HG03095 (cell line): ENCODE measurements at regions not wholly inside any gene's neighbourhood (a gene's known extent, or its start where the extent isn't known, plus 50 kb on each side); places are given as distances from the start of the nearest gene placed in this dataset.

Experiments
- ATAC-seq: cut with Tn5 transposase; IDR thresholded peaks from one replicate; pipeline ENCODE4 v1.9.1; 2021; ENCODE audit warnings: moderate library complexity; ENCODE audit not compliant: unreplicated experiment

DNA sequence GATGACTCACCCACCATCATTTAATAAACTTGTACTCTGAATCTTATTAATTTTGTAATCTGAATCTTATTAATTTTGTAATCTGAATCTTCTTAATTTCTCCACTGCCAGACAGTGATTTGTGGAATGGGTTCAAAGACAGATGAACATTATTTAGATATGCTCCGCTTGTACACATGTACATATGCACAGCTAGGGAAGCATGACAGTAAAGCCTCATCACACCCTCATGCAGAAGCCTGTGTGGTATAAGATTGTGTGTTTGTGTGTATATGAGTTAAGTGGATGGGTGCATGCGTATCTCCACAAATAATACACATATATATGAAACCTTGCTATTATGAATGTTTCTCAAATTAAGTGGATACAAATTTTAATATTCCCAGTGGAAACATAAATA lies 318.5 kb upstream of the SFRP2 start:
- ATAC-seq: no peak

DNA sequence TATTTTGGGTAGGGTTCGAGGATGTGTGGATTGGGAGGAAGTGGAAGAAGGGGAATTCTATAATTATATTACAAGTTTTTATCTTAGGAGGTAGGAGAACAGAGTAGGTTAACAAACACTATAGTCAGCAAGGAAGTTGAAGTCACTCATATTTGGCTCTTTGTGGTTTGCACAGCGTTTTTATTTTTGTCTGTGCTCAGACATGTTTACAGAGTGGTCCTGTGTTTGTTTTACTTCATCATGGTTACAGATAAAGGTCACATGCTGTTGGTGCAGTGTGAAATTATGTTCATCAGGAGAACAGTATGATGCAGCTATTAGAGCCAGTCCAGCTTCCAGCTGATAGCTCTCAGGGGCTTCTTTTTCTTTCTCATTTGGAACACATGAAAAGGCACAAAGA lies 299.9 kb upstream of the SFRP2 start:
- ATAC-seq: no peak

DNA sequence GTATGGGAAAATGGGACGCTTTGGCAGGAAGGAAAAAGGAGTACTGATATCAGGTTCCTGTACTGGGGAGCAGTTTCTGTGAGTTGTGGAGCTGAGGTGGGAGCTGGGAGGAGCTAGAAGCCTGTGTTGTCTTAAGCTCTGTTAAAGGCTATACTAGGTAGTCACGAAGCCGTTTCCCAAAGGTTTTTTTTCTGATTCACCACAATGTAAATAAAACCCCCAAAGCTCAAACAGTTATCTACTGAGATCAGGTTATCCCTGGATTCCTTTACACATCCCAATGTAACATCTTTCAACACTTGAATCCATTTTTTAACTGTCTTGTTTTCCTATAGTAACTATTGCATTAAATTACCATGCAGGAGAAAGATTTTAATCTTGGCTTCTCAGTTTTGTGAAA lies 297.4 kb upstream of the SFRP2 start:
- ATAC-seq: no peak

DNA sequence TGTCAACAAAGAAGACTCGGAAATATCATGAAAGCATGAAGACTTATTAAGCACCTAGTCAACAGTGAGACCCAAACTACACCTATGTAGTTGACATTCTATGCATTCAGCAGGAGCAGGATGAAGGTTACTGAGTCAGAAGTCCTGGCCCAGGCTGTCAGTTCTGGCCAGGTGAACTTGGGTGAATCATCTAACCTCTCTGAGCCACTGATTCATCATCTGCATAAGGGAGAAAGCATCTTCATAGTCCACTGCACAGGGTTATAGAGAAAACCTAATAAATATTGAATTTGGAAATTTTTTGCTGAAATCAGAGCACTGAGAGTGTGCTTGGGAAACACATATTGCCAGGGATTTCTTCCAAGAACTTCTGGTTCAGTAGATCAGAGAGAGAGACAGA lies 296.0 kb upstream of the SFRP2 start:
- no peak for ATAC-seq

DNA sequence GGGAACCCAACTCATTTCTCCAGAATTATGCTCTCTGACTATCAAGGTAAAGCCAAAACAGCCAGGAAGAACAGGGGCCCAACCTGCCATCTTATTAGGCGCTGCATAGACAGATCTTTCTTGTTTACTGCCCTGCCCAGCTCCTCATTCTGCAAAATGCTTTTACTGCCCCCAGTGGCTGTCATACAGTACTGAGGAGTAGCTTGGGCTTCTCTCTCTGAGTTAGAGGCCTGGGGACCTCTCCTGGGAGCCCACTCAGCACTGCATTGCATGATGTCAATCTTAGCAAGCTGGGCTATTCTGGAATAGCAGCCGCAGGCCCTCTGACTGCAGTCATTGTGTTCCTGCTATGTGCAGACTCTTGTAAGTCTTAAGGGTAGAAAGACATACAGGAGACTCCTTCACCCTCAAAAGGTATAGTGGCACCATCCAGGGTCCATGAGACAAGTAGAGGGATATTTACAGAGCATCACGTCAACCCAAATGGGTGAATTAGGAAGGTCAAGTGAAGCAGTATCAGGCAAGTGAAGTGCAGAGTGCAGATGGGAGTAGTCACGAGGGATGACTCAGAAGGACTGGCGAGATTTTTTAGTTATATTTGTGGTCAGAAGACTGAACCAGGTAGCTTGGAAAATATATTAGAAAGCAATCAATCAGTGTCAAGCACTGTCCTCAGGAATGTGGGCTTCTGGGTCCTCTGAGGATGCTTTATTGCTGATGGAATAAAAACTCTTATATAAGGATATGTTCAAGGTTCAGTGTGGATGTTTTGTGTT lies 294.1 kb upstream of the SFRP2 start:
- no peak for ATAC-seq

DNA sequence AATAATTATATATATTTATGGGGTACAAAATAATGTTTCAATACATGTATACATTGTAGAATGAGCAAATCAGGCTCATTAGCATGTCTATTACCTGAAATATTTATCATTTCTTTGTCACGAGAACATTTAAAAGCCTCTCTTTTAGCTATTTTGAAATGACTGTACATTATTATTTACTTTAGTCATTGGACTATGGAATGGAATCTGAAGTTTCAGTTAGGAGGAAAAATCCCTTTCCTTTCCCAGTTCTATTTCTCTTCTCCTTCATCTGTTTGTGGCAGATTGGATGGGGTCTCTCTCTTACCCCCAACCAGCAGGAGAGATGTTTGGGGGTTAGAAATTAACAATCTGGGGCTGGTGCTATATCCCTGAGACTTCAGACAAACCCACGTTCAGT lies 292.5 kb upstream of the SFRP2 start:
- ATAC-seq: no peak

DNA sequence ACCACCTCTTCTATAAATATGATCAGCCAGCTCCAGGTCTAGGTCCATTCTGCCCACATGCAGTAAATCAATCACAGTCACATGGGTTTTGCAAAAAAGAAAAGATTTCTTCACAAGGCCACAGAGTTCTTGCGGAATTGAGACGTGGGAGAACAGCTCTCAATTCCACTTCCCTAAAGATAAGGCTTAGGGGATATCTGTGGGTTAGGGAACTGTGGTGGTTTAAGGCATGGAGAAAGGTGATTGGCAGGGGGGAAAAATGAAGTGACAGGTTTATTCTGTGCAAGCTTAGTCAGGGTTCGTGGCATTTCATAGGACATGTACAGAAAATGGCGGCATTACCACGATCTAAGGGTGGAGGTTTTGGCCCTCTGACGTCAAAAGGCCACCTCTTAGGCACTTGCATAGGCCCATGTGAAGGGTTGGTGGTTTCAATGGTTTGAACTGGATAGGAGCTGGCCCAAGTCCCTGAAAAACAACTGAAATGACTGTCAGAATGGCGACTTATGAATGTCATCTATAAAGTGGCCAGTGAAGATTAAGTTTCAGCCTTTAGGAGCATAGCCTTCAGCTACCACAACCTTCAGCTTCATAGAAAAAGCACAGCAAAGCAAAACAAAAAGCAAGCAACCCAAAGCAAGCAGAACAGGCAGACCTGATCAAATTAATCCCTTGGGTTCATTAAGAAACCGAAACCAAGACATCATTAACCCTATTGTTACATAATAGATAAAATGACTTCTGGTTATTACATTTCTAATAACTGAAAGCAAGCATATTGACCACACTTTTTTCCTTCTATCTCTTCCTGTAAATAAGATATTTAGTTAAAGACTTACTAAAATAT lies 289.8 kb upstream of the SFRP2 start:
- ATAC-seq: no peak

DNA sequence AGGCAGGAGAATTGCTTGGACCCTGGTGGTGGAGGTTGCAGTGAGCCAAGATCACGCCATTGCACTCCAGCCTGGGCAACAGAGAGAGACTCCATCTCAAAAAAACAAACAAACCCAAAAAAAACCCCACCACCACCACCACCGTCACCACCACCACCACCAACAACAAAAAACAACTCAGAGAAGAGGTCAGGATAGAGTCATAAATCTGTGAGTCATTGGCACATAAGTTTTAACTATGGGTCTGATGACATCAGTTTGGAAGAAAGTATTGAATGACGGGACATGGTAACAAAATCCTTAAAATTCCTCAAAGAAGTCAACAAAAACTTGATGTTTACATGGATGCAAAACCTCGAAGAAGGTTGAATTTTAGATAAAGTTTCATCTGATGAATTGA lies 288.0 kb upstream of the SFRP2 start:
- no peak for ATAC-seq

DNA sequence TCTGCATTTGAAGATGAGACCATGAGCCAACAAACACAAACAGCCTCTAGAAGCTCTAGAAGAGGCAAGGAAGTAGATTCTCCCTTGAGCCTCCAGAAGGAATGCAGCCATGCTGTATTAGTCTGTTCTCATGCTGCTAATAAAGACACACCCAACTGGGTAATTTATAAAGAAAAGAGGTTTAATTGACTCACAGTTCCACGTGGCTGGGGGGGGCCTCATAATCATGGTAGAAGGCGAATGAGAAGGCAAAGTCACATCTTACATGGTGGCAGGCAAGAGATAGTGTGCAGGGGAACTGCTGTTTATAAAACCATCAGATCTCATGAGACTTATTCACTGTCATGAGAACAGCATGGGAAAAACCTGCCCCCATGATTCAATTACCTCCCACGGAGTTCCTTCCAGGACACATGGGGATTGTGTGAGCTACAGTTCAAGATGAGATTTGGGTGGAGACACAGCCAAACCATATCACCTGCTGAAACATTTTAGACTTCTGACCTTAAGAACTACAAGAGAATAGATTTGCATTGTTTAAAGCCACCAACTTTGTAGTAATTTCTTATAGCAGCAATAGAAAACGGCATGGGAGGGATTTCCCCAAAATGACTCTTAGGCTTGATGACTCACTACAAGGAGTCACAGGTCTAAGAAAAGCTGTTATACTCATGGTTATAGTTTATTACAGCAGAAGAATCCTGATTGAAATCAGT lies 284.4 kb upstream of the SFRP2 start:
- no peak for ATAC-seq

DNA sequence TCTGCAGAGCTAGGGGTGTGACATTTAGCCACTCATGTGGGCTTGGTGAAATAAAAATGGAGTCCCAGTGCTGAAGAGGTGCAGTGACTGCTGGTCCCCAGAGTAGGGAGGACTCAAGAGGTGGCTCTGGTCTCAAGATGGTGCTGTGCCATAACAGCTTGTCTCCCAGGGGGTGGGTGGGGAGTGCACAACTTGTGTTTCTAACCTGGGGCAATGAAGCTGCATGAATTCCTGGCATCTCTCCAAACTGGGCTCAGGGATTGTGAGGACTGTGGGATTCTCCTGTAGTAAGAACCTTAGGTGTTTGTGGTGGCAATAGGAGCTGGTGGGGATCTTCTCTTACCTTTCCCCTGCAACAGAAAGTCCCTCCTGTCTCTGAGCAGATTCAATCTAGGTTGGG lies 278.9 kb upstream of the SFRP2 start:
- ATAC-seq: no peak

DNA sequence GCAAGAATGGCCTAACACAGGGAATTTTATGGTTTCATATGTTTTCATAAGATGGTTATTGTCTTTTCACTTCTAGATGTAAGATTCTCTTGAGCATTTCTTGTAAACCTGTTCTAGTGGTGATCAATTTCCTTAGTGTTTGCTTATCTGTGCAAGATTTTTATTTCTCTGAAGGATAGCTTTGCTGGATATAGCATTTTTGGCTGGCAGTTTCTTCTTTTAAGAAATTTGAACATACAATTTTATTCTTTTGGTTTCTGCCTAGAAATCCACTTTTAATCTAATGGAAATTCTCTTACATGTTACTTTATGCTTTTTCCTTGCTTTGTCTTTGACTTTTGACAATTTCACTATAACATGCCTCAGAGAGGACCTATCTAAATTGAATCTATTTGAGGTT lies 276.5 kb upstream of the SFRP2 start:
- ATAC-seq: no peak

DNA sequence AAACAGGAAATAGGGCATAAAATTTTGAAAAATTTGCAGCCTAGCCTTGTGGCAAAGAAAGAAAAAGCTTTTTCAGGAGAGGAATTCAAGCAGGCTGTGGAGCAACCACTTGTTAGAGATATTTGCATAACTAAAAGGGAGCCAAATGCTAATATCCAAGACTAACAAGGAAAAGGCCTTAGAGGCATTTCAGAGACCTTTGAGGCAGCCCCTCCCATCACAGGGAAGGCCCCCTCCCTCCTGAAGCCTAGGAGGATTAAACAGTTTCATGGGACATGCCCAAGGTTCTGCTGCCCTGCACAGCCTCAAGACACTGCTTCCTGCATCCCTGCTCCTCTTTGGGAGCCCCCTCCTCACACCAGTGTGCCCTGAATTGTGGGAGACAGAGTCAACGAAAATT lies 275.4 kb upstream of the SFRP2 start:
- ATAC-seq: no peak

DNA sequence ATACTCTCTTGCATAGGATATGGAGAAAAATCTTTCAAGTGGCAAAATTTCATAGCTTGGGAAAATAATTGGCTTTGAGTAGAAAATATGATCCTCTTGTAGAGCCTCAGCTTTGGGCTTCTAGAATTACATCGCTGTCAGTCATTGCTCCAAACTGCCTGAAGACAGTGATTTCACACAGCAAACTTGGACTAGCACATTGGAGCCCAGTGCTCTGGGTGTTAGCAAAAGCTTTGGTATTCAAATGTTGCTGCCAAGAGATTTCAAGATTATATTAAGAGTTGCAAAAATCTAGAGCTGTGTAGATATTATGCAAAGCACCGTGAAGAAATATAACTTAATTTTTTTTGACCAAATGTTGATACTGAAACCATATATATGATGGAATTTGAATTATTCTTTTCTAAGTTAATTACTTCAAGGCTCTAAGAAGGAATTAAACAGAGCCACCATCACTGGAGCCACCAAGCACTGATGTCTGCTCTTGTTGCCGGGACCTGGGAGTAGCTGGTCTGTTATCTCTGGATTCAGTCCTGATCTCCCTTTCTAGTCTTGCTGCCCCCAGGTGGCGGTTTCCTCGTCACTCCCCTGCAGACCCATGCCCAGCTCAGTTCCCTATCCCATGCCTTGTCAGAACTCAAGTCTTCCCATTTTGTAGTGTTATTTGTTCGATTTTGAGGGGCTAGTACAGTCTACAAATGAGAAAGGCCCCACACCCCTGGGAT lies 260.7 kb upstream of the SFRP2 start:
- ATAC-seq: no peak

DNA sequence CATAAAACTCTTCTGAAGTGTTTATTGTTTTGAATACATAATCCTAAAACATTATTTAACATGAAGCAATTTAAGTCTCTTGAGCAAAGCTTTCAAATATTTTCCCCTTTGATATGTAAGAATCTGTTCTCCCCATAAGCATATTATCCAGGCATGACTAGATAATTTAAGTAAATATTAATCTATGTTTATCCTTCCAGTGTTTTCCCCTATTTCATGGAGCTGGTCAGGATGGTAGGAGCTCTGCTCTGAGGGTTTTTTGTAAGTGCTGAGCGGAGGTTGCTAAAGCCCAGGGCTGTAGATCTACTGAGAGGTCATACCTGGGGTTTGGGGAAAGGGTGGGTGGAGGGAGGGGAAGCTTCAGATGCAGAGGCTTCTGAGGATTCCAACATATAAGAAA lies 258.9 kb upstream of the SFRP2 start:
- no peak for ATAC-seq

DNA sequence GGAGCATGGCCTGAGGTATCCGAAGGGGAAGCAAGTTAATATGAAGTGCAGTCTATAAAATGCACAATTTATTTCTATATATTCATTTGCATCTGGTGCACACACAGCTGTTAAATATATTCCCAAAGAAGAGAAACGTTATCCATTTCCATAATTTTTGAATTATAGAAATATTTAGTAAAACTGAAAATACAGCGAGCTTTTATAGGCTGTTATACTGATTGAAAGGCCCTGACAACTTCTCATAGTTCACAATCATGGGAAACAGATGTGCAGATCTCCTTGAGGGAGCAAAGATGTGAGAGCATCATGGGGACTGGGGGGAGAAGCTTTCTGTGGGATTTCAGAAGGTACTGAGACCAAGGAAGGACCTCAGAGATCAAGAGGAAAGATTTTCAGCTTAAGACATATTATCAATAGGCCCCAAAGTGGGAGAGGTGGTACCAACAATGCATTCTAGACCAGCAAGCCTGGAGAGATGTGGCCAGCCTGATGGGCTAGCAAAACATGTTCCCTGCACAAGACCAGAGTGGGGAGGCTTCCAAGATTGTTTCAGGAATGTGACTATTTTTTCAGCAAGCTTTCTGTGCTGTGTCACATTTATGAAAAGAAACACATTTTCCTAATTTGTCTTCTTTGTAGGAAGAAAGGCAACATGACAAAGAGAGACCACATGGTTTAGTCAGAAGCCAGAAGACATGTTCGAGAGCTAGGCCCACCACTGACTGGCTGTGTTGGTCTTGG lies 256.0 kb upstream of the SFRP2 start:
- ATAC-seq: no peak

DNA sequence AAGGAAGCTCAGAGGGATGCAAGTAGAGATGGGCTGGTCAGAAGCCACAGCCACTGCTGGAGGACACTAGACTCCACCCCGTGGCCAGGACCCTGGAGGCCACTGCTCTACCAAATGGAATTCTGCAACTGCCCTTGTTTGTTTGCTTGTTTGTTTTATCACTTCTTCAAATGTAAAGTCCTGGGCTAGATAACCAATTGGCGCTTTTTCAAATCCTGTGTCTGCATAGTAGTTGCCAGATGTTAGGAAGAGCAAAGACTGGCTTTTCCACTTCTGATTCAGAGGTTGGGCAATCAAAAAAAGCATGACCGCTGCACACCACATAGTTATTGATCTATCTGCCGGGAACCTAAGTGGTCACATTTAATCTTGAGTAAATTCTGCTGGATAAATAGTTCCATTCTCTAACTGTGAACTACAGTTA lies 255.2 kb upstream of the SFRP2 start:
- no peak for ATAC-seq

DNA sequence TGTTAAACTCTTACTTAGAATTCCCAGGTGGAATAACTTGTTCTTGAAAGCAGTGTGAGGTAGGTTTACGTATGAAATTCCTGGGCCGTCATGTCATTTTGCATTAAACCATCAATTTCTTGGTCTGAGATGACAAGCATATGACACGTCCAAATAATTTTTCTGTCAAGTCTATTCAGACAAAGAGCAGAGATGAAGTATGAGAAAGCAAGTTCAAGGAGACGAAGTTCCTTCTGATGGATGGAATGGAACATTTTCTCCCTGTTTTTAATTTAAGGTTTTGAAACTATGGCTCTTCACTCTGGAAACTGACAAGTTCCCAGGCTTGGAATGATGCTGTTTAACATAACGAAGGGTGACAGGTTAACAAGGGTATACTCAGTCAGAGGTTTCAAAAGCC lies 252.8 kb upstream of the SFRP2 start:
- ATAC-seq: no peak

DNA sequence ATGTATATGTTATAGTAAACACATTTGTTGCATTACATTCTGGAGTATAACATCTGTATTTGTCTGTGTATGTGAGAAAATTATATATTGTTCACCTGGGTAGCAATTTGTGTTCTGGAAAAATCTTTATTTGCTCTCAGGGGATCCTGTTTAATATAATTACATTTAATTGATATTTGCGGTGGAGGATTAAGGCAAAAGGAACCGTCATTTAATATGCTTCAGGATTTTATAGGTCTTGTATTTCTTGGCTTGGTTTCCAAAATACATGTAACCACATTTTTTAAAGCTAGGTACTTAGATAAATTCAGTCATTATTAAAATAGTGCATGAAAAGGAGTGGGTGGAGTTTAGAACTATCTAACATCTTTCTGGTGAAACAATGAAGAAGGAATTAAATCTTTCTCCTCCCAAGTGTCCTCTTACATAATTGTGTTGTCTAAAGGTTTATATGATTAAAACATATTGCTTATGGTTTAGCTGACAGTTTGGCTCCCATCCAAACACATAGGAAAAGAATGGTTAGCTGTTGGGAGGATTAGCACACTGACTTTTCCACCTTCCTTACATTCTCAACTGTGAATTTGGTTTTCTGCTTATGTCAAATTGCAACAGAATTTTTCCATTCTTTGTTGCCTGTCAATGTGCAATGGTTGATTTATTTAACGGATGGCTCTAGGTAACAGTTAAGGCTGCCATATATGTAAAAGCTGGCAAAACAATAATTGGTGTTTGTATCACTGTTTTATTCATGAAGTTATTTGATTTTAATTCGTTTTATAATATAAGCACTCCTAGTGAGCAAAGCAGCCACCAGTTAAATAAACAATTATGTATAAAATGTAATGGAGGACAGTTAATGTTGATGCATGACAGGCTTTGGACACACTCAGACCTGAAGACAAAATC lies 250.8 kb upstream of the SFRP2 start:
- ATAC-seq: no peak

DNA sequence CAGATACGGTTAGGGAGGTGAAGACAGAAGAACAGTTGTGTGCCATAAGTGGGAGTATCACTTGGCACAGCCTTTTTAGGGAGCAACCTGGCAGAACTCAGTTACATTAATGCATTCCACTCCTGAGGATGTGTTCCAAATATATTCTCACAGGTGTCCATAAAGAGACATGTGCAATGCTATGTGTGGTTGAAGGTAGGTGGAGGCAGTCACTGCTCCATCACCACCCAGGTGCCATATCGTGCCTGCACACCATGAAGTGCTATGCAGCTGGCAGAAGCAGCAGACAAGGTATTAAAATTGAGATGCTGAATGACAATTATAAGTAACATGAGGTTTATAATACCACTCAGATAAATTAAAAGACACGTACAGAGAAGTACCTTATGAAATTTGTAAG lies 248.0 kb upstream of the SFRP2 start:
- no peak for ATAC-seq
